HepG2 (cell line): ENCODE measurements at regions not wholly inside any gene's neighbourhood (a gene's known extent, or its start where the extent isn't known, plus 50 kb on each side); places are given as distances from the start of the nearest gene placed in this dataset.

Source experiments
- ATAC-seq: fragments of 200-7000 bp; cut with Tn5 transposase; 3 replicates; pipeline ENCODE4 v1.9.1; 2020; ENCODE audit warnings: mild to moderate bottlenecking, moderate library complexity
- BruUV-seq: library from RNA; stranded (reverse); fragments of 400-500 nt; replicated peaks from 2 replicates; lab custom pipeline; 2021; lab: Mats Ljungman, UMichigan
- CTCF ChIA-PET: fragments of 300-600 bp; formaldehyde crosslinking; extraction: SDS; loops from one replicate; lab custom pipeline; 2021; ENCODE audit warnings: low total read pairs, inconsistent platforms, low intra/inter-chr PET ratio; lab: Yijun Ruan, JAX
- POLR2A ChIA-PET: fragments of 350-600 bp; sonication (Branson Sonifier 250); formaldehyde crosslinking; loops from one replicate; lab custom pipeline; 2020; ENCODE audit warnings: antibody characterized with exemption, inconsistent platforms; lab: Yijun Ruan, JAX
- DNase-seq: peaks from one replicate; pipeline ENCODE4 v3.0.0-alpha.2; 2015; ENCODE audit warnings: low spot score
- FAIRE-seq: peaks from 3 replicates; lab custom pipeline; 2011; peaks lifted over from hg19 to GRCh38; lab: Jason Lieb, UNC
- H2AFZ ChIP-seq: one replicate; pipeline ENCODE4 v1.6.1; 2011; ENCODE audit warnings: low read length, inconsistent platforms
- H3K27ac ChIP-seq: fragments of 300-600 bp; 3 replicates; pipeline ENCODE4 v1.8.0; 2011; ENCODE audit warnings: mixed run types, mild to moderate bottlenecking, mixed read lengths, low read length, inconsistent platforms; ENCODE audit not compliant: insufficient read depth; ENCODE audit errors: extremely low read length
- H3K27me3 ChIP-seq, 2 experiments: fragments of 200-600 bp in 1 of 2; 2 replicates in 1 of 2; 3 replicates in 1 of 2; pipeline versions ENCODE4 v1.6.0 to v1.8.0; 2011; ENCODE audit warnings: low read length in 2 of 2, mild to moderate bottlenecking in 2 of 2, moderate library complexity in 2 of 2, inconsistent platforms in 1 of 2; ENCODE audit not compliant: insufficient read depth in 2 of 2, control insufficient read depth in 1 of 2
- H3K36me3 ChIP-seq, 2 experiments: fragments of 200-600 bp in 1 of 2; replicated peaks in 1 of 2; 2 replicates in 1 of 2; 3 replicates in 1 of 2; pipeline versions ENCODE4 v1.5.1 to v1.8.0; 2011; ENCODE audit warnings: low read length in 2 of 2, inconsistent platforms in 1 of 2; ENCODE audit not compliant: insufficient read depth in 2 of 2, control insufficient read depth in 1 of 2
- H3K4me1 ChIP-seq: 2 replicates; pipeline ENCODE4 v1.5.1; 2012; ENCODE audit warnings: low read length, inconsistent platforms; ENCODE audit not compliant: insufficient read depth
- H3K4me2 ChIP-seq: 2 replicates; pipeline ENCODE4 v1.6.0; 2011; ENCODE audit warnings: low read depth, low read length, inconsistent platforms
- H3K4me3 ChIP-seq, 3 experiments: fragments of 200-600 bp in 1 of 3; sonication (generic), shearing (Covaris generic) in 1 of 3; replicated peaks in 1 of 3; 2 replicates each; pipeline ENCODE4 v1.5.1; 2011 to 2016; ENCODE audit warnings: low read length in 3 of 3, inconsistent platforms in 2 of 3, low read depth in 2 of 3, mild to moderate bottlenecking in 2 of 3, control low read depth in 1 of 3, mixed read lengths in 1 of 3; ENCODE audit not compliant: insufficient read depth in 1 of 3
- H3K79me2 ChIP-seq: one replicate; pipeline ENCODE4 v1.6.1; 2011; ENCODE audit warnings: low read length, inconsistent platforms; ENCODE audit not compliant: insufficient read depth
- H3K9ac ChIP-seq: 2 replicates; pipeline ENCODE4 v1.6.0; 2011; ENCODE audit warnings: mild to moderate bottlenecking, low read depth, low read length, inconsistent platforms; ENCODE audit not compliant: insufficient read depth
- H3K9me3 ChIP-seq: 2 replicates; pipeline ENCODE4 v1.5.1; 2012; ENCODE audit warnings: mild to moderate bottlenecking, low read length
- H4K20me1 ChIP-seq: 2 replicates; pipeline ENCODE4 v1.6.0; 2011; ENCODE audit warnings: inconsistent platforms, mild to moderate bottlenecking, low read length, moderate library complexity; ENCODE audit not compliant: insufficient read depth
- CC2D1A ChIP-seq: sonication (generic); formaldehyde crosslinking; IDR thresholded peaks from 2 replicates; pipeline ENCODE4 v1.8.1; 2023; ENCODE audit warnings: mild to moderate bottlenecking, missing genetic modification reagents
- CREBL2 ChIP-seq: sonication (generic); formaldehyde crosslinking; IDR thresholded peaks from 2 replicates; pipeline ENCODE4 v1.8.1; 2023; ENCODE audit warnings: missing genetic modification reagents, mild to moderate bottlenecking, borderline replicate concordance
- KDM4B ChIP-seq: sonication (generic); formaldehyde crosslinking; IDR thresholded peaks from 2 replicates; pipeline ENCODE4 v1.4.0; 2020; ENCODE audit warnings: missing genetic modification reagents
- NCOR1 ChIP-seq: fragments of 200-600 bp; sonication (generic); IDR thresholded peaks from 2 replicates; pipeline ENCODE4 v1.7.0; 2017; ENCODE audit warnings: antibody characterized with exemption, low read length, borderline replicate concordance
- NFATC3 ChIP-seq: sonication (generic); formaldehyde crosslinking; IDR thresholded peaks from 2 replicates; pipeline ENCODE4 v1.5.1; 2020; ENCODE audit warnings: mild to moderate bottlenecking, missing genetic modification reagents
- NPAS2 ChIP-seq: sonication (generic); formaldehyde crosslinking; IDR thresholded peaks from 2 replicates; pipeline ENCODE4 v1.8.0; 2022; ENCODE audit warnings: mild to moderate bottlenecking, missing genetic modification reagents, borderline replicate concordance
- NR2F2 ChIP-seq: IDR thresholded peaks from 2 replicates; pipeline ENCODE4 v1.6.1; 2012; ENCODE audit warnings: low read depth, inconsistent platforms, borderline replicate concordance
- SPEN ChIP-seq: sonication (generic); formaldehyde crosslinking; IDR thresholded peaks from 2 replicates; pipeline ENCODE4 v1.5.1; 2020; ENCODE audit warnings: low read depth, mild to moderate bottlenecking, missing genetic modification reagents
- ZFP90 ChIP-seq: sonication (generic); formaldehyde crosslinking; IDR thresholded peaks from 2 replicates; pipeline ENCODE4 v1.8.0; 2022; ENCODE audit warnings: missing genetic modification reagents, mild to moderate bottlenecking, inconsistent platforms, borderline replicate concordance
- ZNF296 ChIP-seq: sonication (generic); formaldehyde crosslinking; conservative IDR thresholded peaks from 2 replicates; pipeline ENCODE4 v1.5.0; 2020; ENCODE audit warnings: mild to moderate bottlenecking, missing genetic modification reagents
- ZNF691 ChIP-seq: sonication (generic); formaldehyde crosslinking; IDR thresholded peaks from 2 replicates; pipeline ENCODE4 v1.4.0; 2020; ENCODE audit warnings: missing genetic modification reagents, low read depth, mild to moderate bottlenecking, borderline replicate concordance
- WGBS: methylation state at CpG from one replicate; pipeline ENCODE4 v1.1.6; 2017; ENCODE audit warnings: low lambda C conversion rate; 5-methylcytosine and 5-hydroxymethylcytosine counted together
- in situ Hi-C: cut with HindIII; loops from 2 replicates; pipeline ENCODE4 v1.10.0; 2017; ENCODE audit warnings: low pct_unique_long_range_greater_than_20kb; ENCODE audit not compliant: extremely low pct_ligation_motif_present
- intact Hi-C: fragments of 100-400 bp; cut with micrococcal nuclease; formaldehyde crosslinking; loops from one replicate; pipeline ENCODE4 v1.10.0; 2022; ENCODE audit not compliant: unreplicated experiment

GRCh38 chr1:88571506-88571905, 112.6 kb upstream of the PKN2 start:
- no peaks in the 10 kb centered on the region for H4K20me1 ChIP-seq
- whole genome bisulfite sequencing = 0% methylated on average over 1 of the region's 1 CpG
- DNase-seq (no peak), FAIRE-seq (no peak), ATAC-seq (no peak)
- no peak overlapping the region for H3K27ac ChIP-seq
- H3K79me2 ChIP-seq = no peaks in the 10 kb centered on the region
- no peak overlapping the region for H3K9ac ChIP-seq
- intact Hi-C loops (no loop called here), in situ Hi-C loops (loop anchor here (25.0 kb wide), 1 partner anchor 1259 kb away; no protein-coding TSS in a partner anchor)
- no peak overlapping the region for H3K4me2 ChIP-seq
- TF ChIP-seq NR2F2 = no peak
- no peak for TF ChIP-seq ZFP90
- no peak for TF ChIP-seq ZNF691 (CRISPR knock-in tag)
- no peak for TF ChIP-seq KDM4B (CRISPR knock-in tag)
- TF ChIP-seq NFATC3 (CRISPR knock-in tag) = no peak
- TF ChIP-seq SPEN (CRISPR knock-in tag) = no peak
- no peak for TF ChIP-seq NCOR1
- no peak for TF ChIP-seq NPAS2 (CRISPR knock-in tag)
- TF ChIP-seq CREBL2 = no peak
- TF ChIP-seq CC2D1A = no peak
- TF ChIP-seq ZNF296 = no peak
- H3K4me1 ChIP-seq = no peaks in the 10 kb centered on the region
- no peak overlapping the region for H3K4me3 ChIP-seq
- BruUV-seq = no TSS peak
- H3K9me3 ChIP-seq = no peaks in the 10 kb centered on the region
- no peaks in the 10 kb centered on the region for H3K36me3 ChIP-seq
- ChIA-PET CTCF (no interaction called here), POLR2A (no interaction called here)
- no peak overlapping the region for H2AFZ ChIP-seq
- no peaks in the 10 kb centered on the region for H3K27me3 ChIP-seq
